DND-41 (cell line): ENCODE measurements at regions not wholly inside any gene's neighbourhood (a gene's known extent, or its start where the extent isn't known, plus 50 kb on each side); places are given as distances from the start of the nearest gene placed in this dataset.
"Not testable (repeated sequence)": the region's sequence is repeated elsewhere in the genome, so short reads cannot be mapped to it uniquely, and the experiment has no call there.

Experiments
- CTCF ChIP-seq: IDR thresholded peaks from 2 replicates; pipeline ENCODE4 v1.5.1; 2012; ENCODE audit warnings: borderline replicate concordance, low read length, moderate library complexity, mild to moderate bottlenecking; ENCODE audit not compliant: poor library complexity, severe bottlenecking; ENCODE audit errors: extremely low read depth
- EZH2 ChIP-seq: IDR thresholded peaks from 3 replicates; pipeline ENCODE4 v1.6.1; 2012; ENCODE audit warnings: borderline replicate concordance, low read depth, mild to moderate bottlenecking, moderate library complexity, low read length, inconsistent platforms; ENCODE audit not compliant: severe bottlenecking

DNA sequence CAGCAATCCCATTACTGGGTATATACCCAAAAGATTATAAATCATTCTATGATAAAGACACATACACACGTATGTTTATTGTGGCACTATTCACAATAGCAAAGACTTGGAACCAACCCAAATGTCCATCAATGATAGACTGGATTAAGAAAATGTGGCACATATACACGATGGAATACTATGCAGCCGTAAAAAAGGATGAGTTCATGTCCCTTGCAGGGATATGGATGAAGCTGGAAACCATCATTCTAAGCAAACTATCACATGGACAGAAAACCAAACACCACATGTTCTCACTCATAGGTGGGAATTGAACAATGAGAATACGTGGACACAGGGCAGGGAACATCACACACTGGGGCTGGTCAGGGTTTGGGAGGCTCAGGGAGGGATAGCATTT lies 87.4 kb upstream of the CAB39 start:
- TF ChIP-seq CTCF, EZH2: not testable (repeated sequence)
